ENCODE measurements at regions not wholly inside any gene's neighbourhood (a gene's known extent, or its start where the extent isn't known, plus 50 kb on each side); places are given as distances from the start of the nearest gene placed in this dataset.

DNA sequence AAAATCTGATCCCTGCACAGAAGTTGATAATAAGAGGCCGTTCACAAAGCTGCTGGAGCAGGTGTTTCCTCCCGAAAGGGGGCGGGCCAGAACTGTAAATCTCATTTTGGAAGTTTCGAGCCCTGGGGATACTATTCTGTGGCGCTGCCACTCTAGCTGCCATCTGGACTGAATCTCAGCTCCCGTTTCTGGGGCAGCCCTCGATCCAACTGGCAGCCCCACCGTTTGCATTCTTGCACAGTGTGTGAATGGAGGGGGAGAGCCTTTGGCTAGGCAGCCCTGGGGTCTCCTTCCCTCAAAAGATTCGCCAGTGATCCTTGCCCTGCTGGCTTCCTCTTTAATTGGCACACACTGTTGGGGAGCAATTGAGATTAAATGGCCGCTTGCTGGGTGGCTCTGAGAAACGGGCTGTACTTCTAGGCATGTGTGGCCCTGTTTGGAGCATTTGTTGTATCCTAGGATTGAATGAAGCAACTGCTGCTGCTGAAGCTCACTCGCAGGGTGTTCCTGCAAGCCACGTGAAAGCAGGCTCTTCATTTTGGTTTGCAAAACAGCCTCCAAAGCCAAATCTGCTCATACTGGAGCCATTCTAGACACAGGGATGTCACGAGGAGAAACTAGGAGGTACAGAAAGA lies 57.2 kb upstream of the TOPAZ1 start:
- Mint-ChIP-seq H3K27ac (no peak overlapping the region), H3K27me3 (peaks cover 17 to 30% of the 10 kb centered on the region in 2 donors), H3K9me3 (no peaks in the 10 kb centered on the region), H3K4me3 (no peak overlapping the region), H3K4me1 (no peaks in the 10 kb centered on the region), H3K36me3 (no peaks in the 10 kb centered on the region)
- no peaks in the 10 kb centered on the region for H3K36me3 ChIP-seq (ENCODE audit: insufficient read depth, low read length)
- no peaks in the 10 kb centered on the region for H3K4me1 ChIP-seq (ENCODE audit: insufficient read depth, low read length)
- no peaks in the 10 kb centered on the region for H3K9me3 ChIP-seq (ENCODE audit: control insufficient read depth in 1 of 2, low read length in 2 of 2)
- ChIA-PET POLR2A (ENCODE audit: partially characterized antibody) (no interaction called here), CTCF (ENCODE audit: partially characterized antibody) (interaction anchor here (0.8 to 1.7 kb wide), 3 partner anchors 9 to 15 kb away, joined by 3 to 6 read pairs (median 5); no protein-coding TSS in a partner anchor)
- intact Hi-C loops (cut with micrococcal nuclease), result no loop called here
- DNase-seq, result no peak
- no peak overlapping the region for H3K27ac ChIP-seq (ENCODE audit: low read depth, low read length)
- H3K4me3 ChIP-seq (ENCODE audit: low read length in 2 of 2), result no peak overlapping the region
- H3K27me3 ChIP-seq (ENCODE audit: insufficient read depth, low read length), result no peaks in the 10 kb centered on the region

DNA sequence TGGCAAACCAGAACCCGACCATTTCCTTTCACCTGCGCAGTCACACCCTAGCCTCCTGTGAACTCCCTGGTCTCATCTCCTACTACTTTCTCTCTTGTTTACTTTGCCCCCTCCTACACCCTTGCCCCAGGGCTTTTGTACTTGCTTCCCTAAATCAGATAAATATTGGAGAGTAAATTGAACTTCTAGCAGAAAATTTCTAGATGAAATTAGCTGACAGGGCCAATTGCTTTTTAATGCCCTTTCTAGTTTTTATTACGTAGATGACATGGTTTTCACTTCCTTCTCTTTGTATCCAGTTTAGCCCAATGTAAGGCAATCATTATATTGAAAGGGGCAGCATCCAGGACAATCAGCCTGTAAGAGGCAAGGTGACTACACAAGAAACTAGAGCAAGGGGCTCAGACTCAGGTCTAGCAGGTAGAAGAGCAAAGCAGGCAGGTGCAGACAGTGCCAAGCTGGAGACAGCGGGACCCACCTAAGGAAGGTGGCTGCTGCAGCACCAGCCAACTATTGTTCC lies 56.2 kb upstream of the TOPAZ1 start:
- POLR2A ChIA-PET (ENCODE audit: partially characterized antibody), result no interaction called here
- Mint-ChIP-seq H3K36me3 (no peaks in the 10 kb centered on the region), H3K9me3 (peaks cover 0 to 1% (median 0%) of the 10 kb centered on the region in 8 donors), H3K27ac (no peak overlapping the region), H3K4me3 (no peak overlapping the region), H3K4me1 (no peaks in the 10 kb centered on the region), H3K27me3 (peaks cover 17 to 34% of the 10 kb centered on the region in 2 donors)
- CTCF ChIA-PET (ENCODE audit: partially characterized antibody), result interaction anchor here (1.5 kb wide), 1 partner anchor 13 kb away, joined by 6 read pairs; no protein-coding TSS in a partner anchor
- Histone ChIP-seq H3K4me3 (ENCODE audit: low read length in 2 of 2) (no peak overlapping the region), H3K36me3 (ENCODE audit: insufficient read depth, low read length) (no peaks in the 10 kb centered on the region), H3K9me3 (ENCODE audit: control insufficient read depth in 1 of 2, low read length in 2 of 2) (no peaks in the 10 kb centered on the region), H3K27me3 (ENCODE audit: insufficient read depth, low read length) (no peaks in the 10 kb centered on the region), H3K27ac (ENCODE audit: low read depth, low read length) (no peak overlapping the region), H3K4me1 (ENCODE audit: insufficient read depth, low read length) (no peaks in the 10 kb centered on the region)
- intact Hi-C loops (cut with micrococcal nuclease), result no loop called here
- no peak for DNase-seq

DNA sequence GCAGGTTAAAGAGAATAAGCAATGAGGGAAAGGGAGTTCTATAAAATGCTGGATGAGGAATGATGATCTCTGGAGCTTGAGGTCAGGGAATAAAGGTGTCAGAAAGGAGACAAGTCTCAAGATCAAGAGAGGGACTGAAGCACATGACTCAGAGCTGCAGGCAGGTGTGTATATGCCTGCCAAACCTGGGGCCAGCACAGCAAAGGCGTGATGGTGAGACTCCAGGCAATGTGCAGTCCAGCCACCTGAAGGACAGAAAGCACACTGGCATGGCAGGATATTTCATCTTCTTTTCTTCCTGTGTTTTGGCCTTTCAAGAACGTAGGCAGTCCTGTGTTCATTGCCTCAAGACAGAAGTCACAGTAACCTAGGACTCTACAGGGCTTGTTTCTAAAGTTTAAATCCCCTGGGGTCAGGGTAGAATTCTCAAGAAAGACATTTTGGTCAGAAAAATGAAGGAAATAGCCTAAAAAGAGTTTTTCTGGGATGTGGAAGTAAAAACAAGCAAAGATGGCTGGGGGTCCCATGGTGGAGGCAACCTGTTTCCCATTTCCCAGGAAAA lies 55.5 kb upstream of the TOPAZ1 start:
- H3K27ac Mint-ChIP-seq, result no peak overlapping the region
- ChIA-PET POLR2A (ENCODE audit: partially characterized antibody) (no interaction called here), CTCF (ENCODE audit: partially characterized antibody) (no interaction called here)
- no peaks in the 10 kb centered on the region for H3K4me1 Mint-ChIP-seq
- Histone ChIP-seq H3K27me3 (ENCODE audit: insufficient read depth, low read length) (no peaks in the 10 kb centered on the region), H3K36me3 (ENCODE audit: insufficient read depth, low read length) (no peaks in the 10 kb centered on the region), H3K4me1 (ENCODE audit: insufficient read depth, low read length) (no peaks in the 10 kb centered on the region), H3K9me3 (ENCODE audit: control insufficient read depth in 1 of 2, low read length in 2 of 2) (no peaks in the 10 kb centered on the region), H3K4me3 (ENCODE audit: low read length in 2 of 2) (no peak overlapping the region), H3K27ac (ENCODE audit: low read depth, low read length) (no peak overlapping the region)
- H3K36me3 Mint-ChIP-seq, result no peaks in the 10 kb centered on the region
- H3K4me3 Mint-ChIP-seq, result no peak overlapping the region
- intact Hi-C loops (cut with micrococcal nuclease), result no loop called here
- DNase-seq, result no peak
- H3K27me3 Mint-ChIP-seq, result peaks cover 17 to 34% of the 10 kb centered on the region in 2 donors
- H3K9me3 Mint-ChIP-seq, result peaks cover 0 to 1% (median 0%) of the 10 kb centered on the region in 8 donors

DNA sequence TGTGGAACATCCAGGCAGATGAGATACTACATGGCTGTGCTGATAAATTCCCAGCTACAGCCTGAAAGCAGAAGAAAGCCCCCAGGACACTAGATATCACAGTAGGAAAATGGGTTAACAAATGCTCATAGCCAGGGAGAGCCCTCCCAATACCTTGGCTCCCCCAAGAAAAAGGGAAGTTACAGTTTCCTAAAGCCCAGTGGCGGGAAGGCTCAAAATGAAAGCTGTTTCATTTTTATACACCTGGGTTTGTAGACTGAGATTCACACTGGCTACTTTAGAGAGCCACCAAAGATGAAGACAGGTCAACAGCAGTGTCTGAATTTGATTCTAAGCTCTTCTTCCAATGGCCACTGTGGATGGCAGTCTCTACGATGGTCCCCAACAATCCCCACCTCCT lies 55.0 kb upstream of the TOPAZ1 start:
- H3K9me3 ChIP-seq (ENCODE audit: control insufficient read depth in 1 of 2, low read length in 2 of 2), result no peaks in the 10 kb centered on the region
- H3K27me3 ChIP-seq (ENCODE audit: insufficient read depth, low read length), result no peaks in the 10 kb centered on the region
- intact Hi-C loops (cut with micrococcal nuclease), result no loop called here
- no peaks in the 10 kb centered on the region for H3K4me1 ChIP-seq (ENCODE audit: insufficient read depth, low read length)
- no peaks in the 10 kb centered on the region for H3K4me1 Mint-ChIP-seq
- peaks cover 0 to 2% (median 0%) of the 10 kb centered on the region in 8 donors for H3K9me3 Mint-ChIP-seq
- no peak for DNase-seq
- no peak overlapping the region for H3K27ac ChIP-seq (ENCODE audit: low read depth, low read length)
- H3K36me3 ChIP-seq (ENCODE audit: insufficient read depth, low read length), result no peaks in the 10 kb centered on the region
- H3K27ac Mint-ChIP-seq, result no peak overlapping the region
- H3K27me3 Mint-ChIP-seq, result peaks cover 17 to 36% of the 10 kb centered on the region in 2 donors
- no peaks in the 10 kb centered on the region for H3K36me3 Mint-ChIP-seq
- H3K4me3 ChIP-seq (ENCODE audit: low read length in 2 of 2), result no peak overlapping the region
- CTCF ChIA-PET (ENCODE audit: partially characterized antibody), result interaction anchor here (1.2 kb wide), 1 partner anchor 9 kb away, joined by 4 read pairs; no protein-coding TSS in a partner anchor
- H3K4me3 Mint-ChIP-seq, result no peak overlapping the region
- POLR2A ChIA-PET (ENCODE audit: partially characterized antibody), result no interaction called here

Small RNA genes in the stretch of these regions (microRNA-seq; reads per million reads assigned to microRNA genes)
- gene MIR138-1 (ENCODE audit: borderline microRNAs expressed, borderline number of aligned reads, borderline replicate concordance), result 0.72 reads per million
